ENCODE measurements at regions not wholly inside any gene's neighbourhood (a gene's known extent, or its start where the extent isn't known, plus 50 kb on each side); places are given as distances from the start of the nearest gene placed in this dataset.

- no peak for TF ChIP-seq ISL1 (CRISPR knock-in tag; IDR thresholded peaks at IDR 0.05)
- TF ChIP-seq CREB5 (CRISPR knock-in tag; IDR thresholded peaks at IDR 0.05; ENCODE audit: low read depth), result no peak
- no peak for TF ChIP-seq GLIS3 (CRISPR knock-in tag; IDR thresholded peaks at IDR 0.05)
- TF ChIP-seq CSDC2 (CRISPR knock-in tag; IDR thresholded peaks at IDR 0.05), result no peak
- no peak for TF ChIP-seq SNAI2 (CRISPR knock-in tag; IDR thresholded peaks at IDR 0.05)
- TF ChIP-seq BACH2 (CRISPR knock-in tag; IDR thresholded peaks at IDR 0.05; ENCODE audit: borderline replicate concordance), result no peak
- TF ChIP-seq TCF4 (CRISPR knock-in tag; IDR thresholded peaks at IDR 0.05; ENCODE audit: borderline replicate concordance), result no peak
- TF ChIP-seq RARB (CRISPR knock-in tag; IDR thresholded peaks at IDR 0.05), result no peak
- TF ChIP-seq ZFP3 (CRISPR knock-in tag; IDR thresholded peaks at IDR 0.05), result no peak
Observed at GRCh38 chr14:51789596-51789995, 70.8 kb upstream of the GNG2 start.

GRCh38 chr14:51792809-51793208 lies 67.6 kb upstream of the GNG2 start:
- ATAC-seq, result no peak
- no peak for TF ChIP-seq OSR1 (CRISPR knock-in tag; IDR thresholded peaks at IDR 0.05)
- no peak for TF ChIP-seq ISL1 (CRISPR knock-in tag; IDR thresholded peaks at IDR 0.05)
- TF ChIP-seq CREB5 (CRISPR knock-in tag; IDR thresholded peaks at IDR 0.05; ENCODE audit: low read depth), result no peak
- no peak for TF ChIP-seq GLIS3 (CRISPR knock-in tag; IDR thresholded peaks at IDR 0.05)
- TF ChIP-seq CSDC2 (CRISPR knock-in tag; IDR thresholded peaks at IDR 0.05), result no peak
- no peak for TF ChIP-seq ZC3H10 (CRISPR knock-in tag; IDR thresholded peaks at IDR 0.05)
- no peak for TF ChIP-seq RARB (CRISPR knock-in tag; IDR thresholded peaks at IDR 0.05)
- TF ChIP-seq TSHZ2 (CRISPR knock-in tag; IDR thresholded peaks at IDR 0.05), result no peak
- TF ChIP-seq POU6F1 (CRISPR knock-in tag; IDR thresholded peaks at IDR 0.05; ENCODE audit: borderline replicate concordance, low read depth), result no peak
- TF ChIP-seq TOX (CRISPR knock-in tag; IDR thresholded peaks at IDR 0.05; ENCODE audit: borderline replicate concordance), result no peak
- no peak for TF ChIP-seq ESRRG (CRISPR knock-in tag; IDR thresholded peaks at IDR 0.05)
- TF ChIP-seq BACH2 (CRISPR knock-in tag; IDR thresholded peaks at IDR 0.05; ENCODE audit: borderline replicate concordance), result no peak
- TF ChIP-seq ZNF8 (CRISPR knock-in tag; IDR thresholded peaks at IDR 0.05), result no peak
- no peak for TF ChIP-seq CSRNP3 (CRISPR knock-in tag; IDR thresholded peaks at IDR 0.05)
- TF ChIP-seq ZFP3 (CRISPR knock-in tag; IDR thresholded peaks at IDR 0.05), result no peak

More at GRCh38 chr14:51789596-51789995, 70.8 kb upstream of the GNG2 start:
- no peak for ATAC-seq

GRCh38 chr14:51805541-51805940 lies 54.9 kb upstream of the GNG2 start:
- no peak for TF ChIP-seq ZC3H10 (CRISPR knock-in tag; IDR thresholded peaks at IDR 0.05)
- TF ChIP-seq ESRRG (CRISPR knock-in tag; IDR thresholded peaks at IDR 0.05), result no peak
- no peak for TF ChIP-seq CSDC2 (CRISPR knock-in tag; IDR thresholded peaks at IDR 0.05)
- TF ChIP-seq TCF4 (CRISPR knock-in tag; IDR thresholded peaks at IDR 0.05; ENCODE audit: borderline replicate concordance), result no peak
- no peak for TF ChIP-seq CREB5 (CRISPR knock-in tag; IDR thresholded peaks at IDR 0.05; ENCODE audit: low read depth)
- TF ChIP-seq OSR1 (CRISPR knock-in tag; IDR thresholded peaks at IDR 0.05), result no peak
- TF ChIP-seq PATZ1 (CRISPR knock-in tag; IDR thresholded peaks at IDR 0.05; ENCODE audit: borderline replicate concordance), result no peak
- no peak for TF ChIP-seq POU6F1 (CRISPR knock-in tag; IDR thresholded peaks at IDR 0.05; ENCODE audit: borderline replicate concordance, low read depth)
- no peak for TF ChIP-seq TOX (CRISPR knock-in tag; IDR thresholded peaks at IDR 0.05; ENCODE audit: borderline replicate concordance)
- no peak for TF ChIP-seq BACH2 (CRISPR knock-in tag; IDR thresholded peaks at IDR 0.05; ENCODE audit: borderline replicate concordance)
- no peak for TF ChIP-seq ZNF70 (CRISPR knock-in tag; IDR thresholded peaks at IDR 0.05)
- TF ChIP-seq ZFP3 (CRISPR knock-in tag; IDR thresholded peaks at IDR 0.05), result no peak
- no peak for TF ChIP-seq ZNF8 (CRISPR knock-in tag; IDR thresholded peaks at IDR 0.05)
- TF ChIP-seq PPARA (CRISPR knock-in tag; IDR thresholded peaks at IDR 0.05; ENCODE audit: borderline replicate concordance), result no peak
- TF ChIP-seq SNAI2 (CRISPR knock-in tag; IDR thresholded peaks at IDR 0.05), result no peak
- TF ChIP-seq ZNF565 (CRISPR knock-in tag; conservative IDR thresholded peaks at IDR 0.05; ENCODE audit: low read depth), result no peak
- no peak for TF ChIP-seq ARNTL (CRISPR knock-in tag; IDR thresholded peaks at IDR 0.05; ENCODE audit: borderline replicate concordance, low read depth)
- ATAC-seq, result no peak

Measured in SK-N-SH treated with all-trans-retinoic acid at 6 μM for 48 hours (cell line).